Activated T-helper 1 cell treated with anti-CD3 and anti-CD28 coated beads, Interleukin-2, amount 50 U/mL, for 16 hours (primary cell): ENCODE measurements at regions not wholly inside any gene's neighbourhood (a gene's known extent, or its start where the extent isn't known, plus 50 kb on each side); places are given as distances from the start of the nearest gene placed in this dataset.

ENCODE experiments used
- DNase-seq, 2 donors: peaks; one replicate each; pipeline ENCODE4 v3.0.0-alpha.2; 2020; ENCODE audit warnings: low read depth in 1 of 2, low spot score in 1 of 2

DNA sequence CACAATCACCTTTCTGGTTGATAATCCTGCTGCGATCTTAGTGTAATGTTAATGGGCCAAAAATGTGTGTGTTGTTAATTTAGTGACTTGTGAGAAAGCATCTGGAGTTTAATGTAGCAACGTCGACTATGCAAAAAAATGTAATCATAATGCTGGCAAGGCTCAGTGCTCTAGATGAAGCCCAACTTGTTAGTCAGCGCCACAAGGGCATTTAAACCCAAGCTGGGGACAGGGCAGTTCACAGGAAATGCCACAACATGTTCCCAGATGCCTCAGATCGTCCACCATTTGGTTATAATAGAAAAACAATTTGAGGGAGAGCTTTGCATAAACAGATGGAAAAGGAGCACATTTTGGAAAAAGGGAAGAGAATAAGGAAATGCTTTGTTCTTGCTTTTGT is 585.4 kb upstream of the PLXNA2 start:
- DNase-seq, result no peak

DNA sequence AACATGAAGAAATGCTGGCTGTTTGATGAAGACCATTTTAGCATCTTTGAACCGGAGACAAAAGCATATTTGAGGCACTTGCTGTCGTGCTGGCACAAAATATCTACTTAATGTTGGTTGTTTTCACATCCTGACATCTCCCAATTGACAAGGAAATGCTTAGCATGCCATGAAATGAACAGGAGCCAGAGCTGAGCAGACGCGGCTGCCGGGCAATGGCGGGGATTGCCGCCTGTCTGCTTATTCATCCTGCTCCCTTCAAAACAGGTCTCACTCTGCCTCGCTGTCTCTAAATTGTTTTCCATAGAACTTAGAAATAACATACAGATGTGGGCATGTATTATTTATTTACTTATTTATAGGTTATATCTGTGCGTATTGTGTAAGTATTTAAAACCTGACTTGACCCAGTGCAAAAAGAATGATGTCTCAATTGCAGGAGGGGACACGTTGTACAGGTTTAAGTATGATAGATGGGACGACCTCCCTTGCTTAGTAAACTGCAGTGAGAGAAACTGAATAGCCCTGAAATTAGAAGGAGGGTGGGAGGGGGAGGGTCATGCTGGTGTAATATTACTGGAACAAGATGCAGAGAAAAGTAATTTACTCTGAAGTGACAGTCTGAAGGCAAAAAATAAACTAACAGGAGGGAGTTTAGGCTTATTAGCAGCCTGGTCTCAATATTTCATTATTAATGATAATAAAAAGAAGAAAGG is 590.4 kb upstream of the PLXNA2 start:
- no peak for DNase-seq

DNA sequence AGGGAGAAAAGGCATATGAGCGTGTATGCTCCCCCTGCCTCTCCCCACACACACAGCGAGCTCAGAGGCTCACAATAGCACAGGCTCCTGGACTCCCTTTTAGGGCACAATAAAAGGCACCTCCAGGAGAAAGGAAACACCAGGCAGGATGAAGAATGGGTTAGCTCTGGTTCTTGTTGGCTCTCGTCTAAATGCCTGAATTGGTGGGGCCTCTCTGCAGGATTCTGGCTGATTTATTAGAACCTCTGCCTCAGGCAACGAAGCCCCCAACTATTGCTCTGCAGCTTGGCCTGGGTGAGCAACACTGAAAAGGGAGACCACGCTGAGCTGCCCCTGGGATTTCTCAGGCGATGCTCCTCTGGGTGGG is 590.9 kb upstream of the PLXNA2 start:
- no peak for DNase-seq

DNA sequence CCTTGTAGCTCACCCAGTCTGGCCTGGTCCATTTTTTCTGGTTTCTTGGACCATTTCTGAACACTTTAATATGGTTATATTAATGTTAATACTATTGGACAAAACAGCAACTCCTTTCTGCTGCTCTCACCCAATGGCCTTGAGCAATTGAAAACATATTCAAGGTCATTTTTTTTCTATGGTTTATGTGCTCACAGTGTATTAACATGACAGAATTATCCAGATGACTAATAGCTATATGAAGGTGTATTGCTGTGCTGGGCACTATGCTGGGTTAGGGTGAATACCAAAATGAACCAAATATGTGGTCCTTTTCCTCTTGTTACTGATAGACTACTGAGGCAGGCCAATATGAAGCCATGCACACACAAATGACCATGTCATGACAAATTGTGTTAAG is 591.6 kb upstream of the PLXNA2 start:
- no peak for DNase-seq

DNA sequence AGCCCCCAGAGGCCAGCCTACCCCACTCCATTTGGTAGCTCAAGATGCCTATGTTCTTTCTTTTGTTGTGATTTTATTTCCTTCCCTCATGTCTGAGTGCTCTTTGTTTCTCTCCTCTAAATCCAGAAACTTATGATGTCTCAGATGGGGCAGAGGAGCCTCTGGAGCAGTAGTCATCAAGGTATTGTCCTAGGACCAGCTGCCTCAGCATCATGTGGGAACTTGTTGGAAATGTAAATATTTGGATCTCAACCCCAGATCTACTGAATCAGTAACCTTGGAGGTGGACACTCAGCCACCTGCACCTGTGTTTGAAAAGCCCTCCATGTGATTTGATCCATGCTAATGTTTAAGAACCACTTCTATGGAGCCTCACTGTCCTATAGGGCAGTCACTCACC is 593.1 kb upstream of the PLXNA2 start:
- no peak for DNase-seq

DNA sequence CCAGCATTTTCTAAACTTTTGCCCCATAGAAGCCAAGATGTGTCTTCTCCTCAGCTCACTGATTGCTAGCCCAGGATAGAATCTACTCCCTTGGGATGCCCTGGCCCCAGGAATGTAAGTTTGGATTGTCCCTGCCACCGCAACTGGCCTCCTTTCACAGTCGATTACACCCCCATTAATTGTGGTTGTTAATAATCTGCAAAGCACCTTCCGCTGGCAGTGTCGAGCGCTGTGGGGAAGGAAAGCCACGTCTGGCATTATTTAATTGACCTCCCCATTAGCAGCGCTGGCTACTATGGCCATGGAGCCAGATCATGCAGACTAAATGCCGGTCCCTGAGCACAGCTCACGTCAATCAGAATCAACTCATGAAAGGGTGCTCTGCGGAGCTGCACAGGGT is 597.3 kb upstream of the PLXNA2 start:
- no peak for DNase-seq

DNA sequence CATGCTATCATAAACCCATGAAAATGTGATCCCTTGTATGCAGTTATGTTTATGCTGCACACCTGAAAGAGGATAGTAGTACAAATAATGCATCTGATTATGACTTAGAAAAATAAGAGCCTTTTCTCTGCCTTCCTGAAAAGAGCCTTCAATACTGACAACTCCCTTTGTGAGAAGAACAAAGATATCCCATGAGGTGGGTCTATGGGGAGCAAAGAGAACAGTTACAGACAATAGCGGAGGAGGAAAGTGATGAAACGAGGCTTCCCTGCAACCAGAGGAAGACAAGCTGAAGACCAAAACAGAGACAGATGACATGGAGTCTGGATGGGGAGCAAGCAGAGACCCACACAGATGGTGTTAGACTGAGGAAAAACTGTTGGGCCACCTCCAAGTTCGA is 598.3 kb upstream of the PLXNA2 start:
- DNase-seq, result no peak

DNA sequence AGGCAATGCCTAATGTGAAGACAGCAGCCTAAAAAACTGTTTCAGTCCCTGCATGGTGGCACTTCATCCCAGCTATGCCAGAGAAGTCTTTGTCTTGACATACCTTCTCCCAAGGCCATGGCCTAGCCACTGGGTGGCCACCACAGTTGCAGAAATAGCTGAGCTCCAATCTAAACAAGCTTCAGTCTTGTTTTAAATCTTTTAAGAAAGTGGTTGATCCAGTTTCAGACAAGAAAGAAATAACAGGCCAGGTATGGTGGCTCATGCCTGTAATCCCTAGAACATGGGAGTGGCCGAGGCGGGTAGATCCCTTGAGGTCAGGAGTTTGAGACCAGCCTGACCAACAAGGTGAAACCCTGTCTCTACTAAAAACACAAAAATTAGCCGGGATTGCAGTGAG is 600.0 kb upstream of the PLXNA2 start:
- DNase-seq, result no peak

DNA sequence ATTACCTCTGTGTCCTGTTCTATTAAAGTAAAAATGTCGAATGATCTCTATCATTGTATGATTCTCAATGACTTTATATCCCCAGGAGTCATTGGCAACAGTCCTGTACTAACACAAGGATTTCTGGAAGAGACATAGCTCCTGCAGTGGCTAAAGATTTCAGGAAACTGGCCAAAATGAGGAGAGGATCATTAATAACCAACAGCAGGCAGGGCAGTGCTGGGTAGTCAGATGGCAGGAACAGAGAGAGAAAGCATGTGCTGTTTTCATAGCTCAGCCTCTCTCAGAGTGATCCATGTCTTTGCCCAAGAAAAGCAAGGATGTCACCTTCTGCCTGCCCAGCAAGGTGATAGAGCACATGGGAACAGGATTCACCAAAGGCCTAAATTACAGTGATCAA is 604.7 kb upstream of the PLXNA2 start:
- DNase-seq, result no peak

DNA sequence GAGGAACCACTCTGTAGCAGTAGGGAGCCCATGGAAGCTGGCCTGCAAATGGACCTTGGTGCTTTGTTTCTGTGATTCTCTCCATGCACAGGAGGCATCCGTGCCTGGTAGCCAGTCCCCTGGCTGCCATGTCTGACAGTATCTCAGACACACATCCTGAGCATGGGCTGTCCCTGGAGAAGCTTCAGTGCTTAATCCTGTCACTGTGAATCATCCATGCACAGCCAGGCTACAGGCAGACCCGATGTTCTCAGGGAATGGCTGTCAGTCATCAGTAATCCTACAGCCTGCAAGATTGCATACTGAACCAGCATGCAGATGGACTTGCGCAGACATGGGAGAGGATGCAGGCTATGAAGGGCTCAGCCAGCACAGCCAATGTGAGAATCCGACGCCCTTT is 606.3 kb upstream of the PLXNA2 start:
- no peak for DNase-seq

DNA sequence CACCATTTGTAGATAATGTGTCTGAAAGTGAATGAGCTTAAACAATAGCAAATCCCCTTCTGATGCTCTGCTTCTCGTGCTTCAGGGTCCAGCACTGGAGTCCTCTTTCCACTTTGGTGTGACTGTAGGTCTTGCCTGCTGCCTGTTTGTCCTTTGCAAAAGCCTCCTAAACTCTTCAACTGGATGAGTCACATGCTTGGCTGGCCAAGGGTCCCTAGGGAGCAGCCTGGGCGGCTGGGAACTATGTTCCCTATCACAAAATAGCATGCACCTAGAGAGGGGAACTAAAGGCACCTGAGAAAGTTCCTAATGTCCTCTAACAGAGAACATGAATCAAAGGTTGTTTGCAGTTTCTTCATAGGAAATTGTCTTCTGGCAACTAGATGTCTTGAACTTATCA is 607.2 kb upstream of the PLXNA2 start:
- no peak for DNase-seq

DNA sequence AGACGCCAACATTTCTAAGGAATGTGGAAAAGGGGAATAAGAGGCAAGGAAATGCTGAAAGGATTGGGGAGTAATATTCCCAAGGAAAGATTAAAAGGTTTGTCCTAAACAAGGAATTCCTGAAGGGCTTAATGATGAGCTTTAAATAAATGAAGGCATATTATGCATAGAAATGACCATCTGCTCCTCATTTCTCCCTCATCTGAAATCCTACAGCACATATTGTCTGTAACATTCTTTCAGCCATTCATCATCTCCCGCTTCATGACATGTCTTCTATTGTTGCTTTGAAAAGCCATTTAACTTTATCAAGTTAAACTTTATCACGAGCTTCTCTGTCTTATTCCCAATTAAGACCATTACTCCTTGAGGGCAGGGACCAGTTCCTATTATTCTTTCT is 608.7 kb upstream of the PLXNA2 start:
- DNase-seq, result no peak

DNA sequence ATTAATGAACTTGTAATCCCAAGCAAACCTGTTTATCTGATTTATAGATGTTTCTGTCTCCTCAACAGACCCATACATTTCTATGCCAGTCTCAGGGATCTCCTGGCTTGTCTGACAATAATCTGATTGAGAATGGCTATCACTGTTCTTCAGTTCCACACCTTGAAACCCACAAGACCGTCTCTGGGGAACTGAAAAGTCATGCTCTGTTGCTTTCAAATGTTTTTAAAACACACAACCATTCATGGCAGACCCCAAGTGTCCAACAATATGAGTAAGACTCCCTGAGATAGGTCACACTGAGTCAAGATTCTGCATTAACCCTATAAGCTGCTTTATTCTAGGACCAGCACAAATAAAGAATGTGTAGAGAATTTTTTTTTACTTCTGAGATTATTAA is 611.2 kb upstream of the PLXNA2 start:
- no peak for DNase-seq

DNA sequence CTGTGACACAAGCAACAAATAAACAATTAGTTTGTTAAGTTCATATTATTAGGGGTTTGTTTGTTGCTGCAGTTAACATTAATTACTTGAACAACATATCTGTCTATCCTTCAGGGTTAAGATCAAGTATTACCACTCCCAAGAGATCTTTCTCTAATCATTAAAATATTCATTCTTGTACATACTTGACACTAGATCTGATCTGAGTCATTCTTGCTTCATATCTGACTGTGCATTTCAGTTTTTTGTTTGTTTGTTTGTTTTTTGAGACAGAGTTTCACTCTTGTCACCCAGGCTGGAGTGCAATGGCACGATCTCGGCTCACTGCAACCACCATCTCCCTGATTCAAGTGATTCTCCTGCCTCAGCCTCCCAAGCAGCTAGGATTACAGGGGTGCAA is 613.3 kb upstream of the PLXNA2 start:
- DNase-seq, result no peak

DNA sequence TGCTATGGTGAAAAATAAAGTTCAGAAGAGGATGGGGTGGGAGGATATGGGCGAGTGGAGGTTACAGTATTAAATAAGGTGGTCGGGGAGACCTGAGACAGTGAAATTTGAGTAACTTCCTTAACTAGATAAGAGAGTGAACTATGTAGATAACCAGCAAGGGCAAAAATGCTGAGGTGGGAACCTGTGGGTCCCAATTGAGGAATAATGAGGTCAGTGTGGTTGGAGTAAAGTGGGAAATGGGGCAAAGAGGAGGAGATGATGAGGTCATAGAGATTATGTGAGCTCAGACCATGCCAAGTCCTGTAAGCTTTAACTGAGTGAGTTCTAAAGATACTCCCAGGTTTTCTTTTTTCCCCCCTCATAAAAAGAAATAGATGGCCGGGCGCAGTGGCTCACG is 614.6 kb upstream of the PLXNA2 start:
- no peak for DNase-seq

DNA sequence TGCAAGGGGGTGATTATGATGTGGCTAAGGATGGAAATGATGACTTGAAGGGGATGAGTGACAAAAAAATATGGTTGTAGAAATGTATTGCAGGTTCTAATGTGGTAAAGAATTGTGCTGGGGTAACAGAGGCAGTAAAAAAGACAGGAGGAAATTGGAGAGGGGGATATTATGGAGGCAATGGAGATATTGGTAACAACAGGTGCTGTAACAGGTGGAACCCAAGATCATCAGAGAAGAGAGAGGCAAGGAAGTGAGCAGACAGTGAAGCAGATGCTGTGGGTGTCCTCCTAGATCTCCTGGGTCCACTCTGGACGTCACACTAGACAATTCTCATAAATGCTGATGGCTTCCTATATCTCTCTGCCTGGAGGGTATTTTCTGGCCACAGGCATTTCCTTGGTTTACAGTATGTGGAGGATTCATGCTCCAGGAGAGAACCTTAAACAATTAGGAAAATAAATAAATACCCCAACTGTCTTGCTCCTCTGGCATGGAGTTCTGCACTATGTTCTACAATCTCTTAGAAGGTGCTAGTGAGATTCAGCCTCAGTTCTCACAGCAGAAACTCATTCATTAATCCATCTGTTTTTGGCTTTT is 620.3 kb upstream of the PLXNA2 start:
- DNase-seq, result no peak

DNA sequence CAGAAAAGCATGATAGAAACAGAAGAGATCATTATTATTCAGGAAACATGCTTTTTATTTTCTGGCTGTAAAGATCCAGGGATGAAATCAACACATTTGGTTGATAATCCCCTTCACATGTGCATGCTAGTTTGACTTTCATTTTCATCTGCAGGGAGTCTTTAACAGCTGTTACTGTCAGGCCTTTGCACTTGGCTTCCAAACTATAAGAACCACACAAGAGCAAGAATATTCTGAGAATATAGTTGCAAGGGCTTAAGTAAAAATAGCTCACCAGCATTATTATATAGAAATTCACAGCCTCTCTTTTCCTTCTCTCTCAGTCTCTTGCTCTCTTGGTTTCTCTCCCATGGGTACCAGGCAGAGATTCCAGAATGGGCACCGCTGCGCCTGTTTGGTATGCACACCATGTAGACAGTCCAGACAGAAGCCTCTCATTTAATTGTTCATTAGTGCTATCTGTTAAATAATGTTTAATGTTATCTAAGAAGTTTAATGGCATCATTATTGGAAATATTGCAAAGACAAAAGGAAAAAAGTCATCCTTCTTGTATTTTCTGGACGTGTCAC is 622.3 kb upstream of the PLXNA2 start:
- DNase-seq, result no peak

DNA sequence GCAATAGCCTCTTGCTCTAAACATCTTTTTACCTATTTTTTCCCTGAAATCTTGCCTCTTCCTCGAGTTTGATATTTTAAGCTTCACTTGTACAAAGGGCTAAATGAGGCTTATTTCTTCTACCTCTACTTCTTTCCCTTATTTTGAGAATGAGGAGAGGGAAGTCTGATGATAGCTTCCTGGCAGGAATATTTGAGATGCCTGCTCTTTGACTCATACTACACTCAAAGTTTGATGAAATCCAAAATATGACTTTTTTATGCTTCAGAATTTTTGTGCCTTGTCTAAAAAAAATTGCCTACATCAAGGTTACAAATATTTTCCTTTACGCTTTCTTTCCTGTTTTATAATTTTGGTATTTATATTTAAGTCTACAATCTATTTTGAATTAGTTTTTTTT is 624.4 kb upstream of the PLXNA2 start:
- DNase-seq, result no peak

DNA sequence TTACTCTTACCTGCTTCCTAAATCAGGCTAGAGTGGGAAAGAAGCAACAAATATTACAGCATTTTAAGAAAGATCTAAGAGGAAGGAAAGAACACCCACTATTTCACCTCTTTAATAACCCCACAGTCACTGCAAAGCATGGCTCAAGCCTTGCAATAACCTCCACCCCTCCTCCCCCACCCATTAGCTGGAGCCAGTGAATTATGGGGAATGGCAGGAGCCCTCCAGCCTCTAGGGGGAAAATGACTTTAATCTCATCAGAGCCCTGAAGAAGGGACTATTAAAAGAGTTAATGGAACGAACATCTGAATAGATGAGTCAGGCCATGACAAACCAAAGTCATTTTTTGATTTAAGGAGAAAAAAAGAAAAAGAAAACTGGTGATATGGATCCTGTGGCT is 630.7 kb upstream of the PLXNA2 start:
- no peak for DNase-seq

DNA sequence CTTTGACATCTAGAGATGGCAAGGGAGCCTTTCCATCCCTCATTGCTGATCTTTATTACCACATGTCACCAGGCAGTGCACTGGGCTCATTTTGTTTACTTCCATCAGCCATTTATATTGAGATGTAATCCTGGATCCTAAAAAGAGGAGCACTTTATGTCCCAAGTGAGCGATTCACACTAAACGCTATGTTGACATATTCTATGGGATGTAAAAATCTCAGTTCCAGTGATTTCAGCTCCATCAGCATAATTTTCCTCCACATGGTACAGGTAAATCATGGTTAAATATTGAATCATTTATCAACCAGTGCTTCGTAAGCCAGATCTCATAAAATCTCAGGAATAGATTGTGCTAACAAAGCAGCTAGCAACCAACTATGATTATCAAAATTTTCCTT is 634.8 kb upstream of the PLXNA2 start:
- DNase-seq, result no peak

DNA sequence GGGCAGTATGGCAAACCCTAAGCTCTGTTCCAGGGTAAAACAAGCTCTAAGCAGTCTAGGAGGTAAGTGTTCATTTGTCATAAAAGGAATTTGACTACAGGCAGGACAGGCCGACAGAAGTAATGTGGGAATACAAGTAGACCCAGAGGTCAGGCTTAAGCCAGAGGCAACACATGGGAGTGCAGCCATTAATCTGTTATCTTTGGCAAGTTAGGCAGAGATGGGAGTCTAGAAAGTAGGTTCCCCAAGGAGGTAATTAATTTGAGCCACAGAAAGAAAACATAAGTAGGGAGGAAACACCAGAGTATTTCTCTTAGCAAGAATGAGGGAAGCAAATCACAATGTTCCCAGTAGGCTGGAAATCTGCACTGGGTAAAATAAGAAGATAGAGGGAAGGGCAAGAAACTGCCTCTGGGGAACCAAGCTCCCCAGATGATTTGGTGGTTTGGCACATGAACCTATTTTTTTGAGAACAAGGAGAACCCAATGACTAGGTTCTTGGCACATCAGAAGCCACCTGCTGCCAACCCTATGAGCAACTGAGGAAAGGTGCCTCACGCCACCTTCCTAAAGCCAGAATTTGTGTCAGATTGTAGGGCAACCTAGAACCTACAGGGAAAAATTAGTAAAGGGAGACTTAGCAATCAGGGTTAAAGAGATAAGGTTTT is 636.4 kb upstream of the PLXNA2 start:
- DNase-seq, result no peak

DNA sequence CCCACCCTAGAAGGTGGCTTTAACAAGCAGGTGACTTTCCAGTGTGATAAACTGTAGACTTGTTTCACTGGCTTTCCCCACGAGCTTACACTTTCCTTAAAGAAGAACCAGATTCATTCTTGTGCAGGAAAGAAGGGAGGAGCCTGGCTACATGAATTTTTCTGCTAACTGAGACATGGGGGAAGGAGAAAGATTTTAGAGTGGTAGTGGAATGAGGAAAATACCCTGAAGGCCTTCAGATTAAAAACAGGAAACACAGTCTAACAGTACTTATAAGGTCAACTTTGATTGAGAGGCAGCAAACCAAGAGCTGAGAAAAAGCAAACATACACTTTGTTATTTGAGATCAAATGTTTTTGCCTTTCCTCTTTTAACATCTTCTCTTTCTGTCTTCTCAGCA is 640.9 kb upstream of the PLXNA2 start:
- no peak for DNase-seq

DNA sequence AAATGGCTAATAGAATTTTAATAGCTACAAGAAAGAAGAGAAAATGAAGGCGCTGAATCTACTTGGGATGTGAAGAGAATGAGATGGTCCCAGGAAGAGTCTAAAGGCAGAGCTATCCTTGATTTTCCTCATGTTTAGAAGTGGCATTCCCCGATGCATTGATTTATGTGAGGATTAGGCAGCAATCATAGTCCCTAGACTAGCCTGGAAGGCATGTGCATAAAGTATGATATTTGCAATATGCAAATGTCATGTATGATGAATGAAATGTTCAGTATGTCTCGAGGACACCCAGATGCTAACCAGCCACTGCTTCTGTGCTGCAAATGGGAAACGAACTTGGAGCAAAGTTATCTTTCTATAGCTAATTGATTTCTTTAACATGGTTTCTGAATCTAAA is 641.5 kb upstream of the PLXNA2 start:
- DNase-seq, result no peak
